Stimulated activated CD8-positive, alpha-beta memory T cell treated with anti-CD3 and anti-CD28 coated beads, Interleukin-15, amount 100 ng/mL, for 1 hour (primary cell): ENCODE measurements at regions not wholly inside any gene's neighbourhood (a gene's known extent, or its start where the extent isn't known, plus 50 kb on each side); places are given as distances from the start of the nearest gene placed in this dataset.
"Not testable (repeated sequence)": the region's sequence is repeated elsewhere in the genome, so short reads cannot be mapped to it uniquely, and the experiment has no call there.

ENCODE experiments used
- DNase-seq: peaks from one replicate; pipeline ENCODE4 v3.0.0-alpha.2; 2020; ENCODE audit warnings: low read depth

GRCh38 chr20:51188941-51189340, 166.0 kb upstream of the KCNG1 start:
- DNase-seq, result no peak

- no peak for DNase-seq
These were observed 164.4 kb upstream of the KCNG1 start for GRCh38 chr20:51187261-51187660.

GRCh38 chr20:51185861-51186260, 163.0 kb upstream of the KCNG1 start:
- no peak for DNase-seq

GRCh38 chr20:51185277-51185676, 162.4 kb upstream of the KCNG1 start:
- no peak for DNase-seq

- no peak for DNase-seq
These were observed 161.4 kb upstream of the KCNG1 start for GRCh38 chr20:51184289-51184688.

- no peak for DNase-seq
These were observed 160.5 kb upstream of the KCNG1 start for GRCh38 chr20:51183451-51183850.

GRCh38 chr20:51182571-51182970, 159.7 kb upstream of the KCNG1 start:
- DNase-seq, result no peak

- no peak for DNase-seq
These were observed 155.2 kb upstream of the KCNG1 start for GRCh38 chr20:51178153-51178552.

GRCh38 chr20:51176876-51177275, 154.0 kb upstream of the KCNG1 start:
- DNase-seq, result no peak

GRCh38 chr20:51176446-51176845, 153.5 kb upstream of the KCNG1 start:
- no peak for DNase-seq

- no peak for DNase-seq
These were observed 152.8 kb upstream of the KCNG1 start for GRCh38 chr20:51175724-51176123.

GRCh38 chr20:51175156-51175555, 152.2 kb upstream of the KCNG1 start:
- no peak for DNase-seq

GRCh38 chr20:51174536-51174935, 151.6 kb upstream of the KCNG1 start:
- DNase-seq, result no peak

GRCh38 chr20:51172558-51173428, 149.9 kb upstream of the KCNG1 start:
- no peak for DNase-seq

- DNase-seq, result no peak
These were observed 148.2 kb upstream of the KCNG1 start for GRCh38 chr20:51171141-51171540.

GRCh38 chr20:51169813-51170212, 146.9 kb upstream of the KCNG1 start:
- DNase-seq, result no peak

GRCh38 chr20:51167911-51168310, 145.0 kb upstream of the KCNG1 start:
- DNase-seq, result not testable (repeated sequence)

- no peak for DNase-seq
These were observed 143.6 kb upstream of the KCNG1 start for GRCh38 chr20:51166489-51166888.

GRCh38 chr20:51165131-51165530, 142.2 kb upstream of the KCNG1 start:
- no peak for DNase-seq

- no peak for DNase-seq
These were observed 141.8 kb upstream of the KCNG1 start for GRCh38 chr20:51164731-51165130.

GRCh38 chr20:51163996-51164600, 141.2 kb upstream of the KCNG1 start:
- DNase-seq, result no peak

GRCh38 chr20:51162015-51162414, 139.1 kb upstream of the KCNG1 start:
- DNase-seq, result no peak

- no peak for DNase-seq
These were observed 137.9 kb upstream of the KCNG1 start for GRCh38 chr20:51160821-51161220.

GRCh38 chr20:51159981-51160380, 137.1 kb upstream of the KCNG1 start:
- DNase-seq, result no peak
